ENCODE measurements at regions not wholly inside any gene's neighbourhood (a gene's known extent, or its start where the extent isn't known, plus 50 kb on each side); places are given as distances from the start of the nearest gene placed in this dataset.

DNA sequence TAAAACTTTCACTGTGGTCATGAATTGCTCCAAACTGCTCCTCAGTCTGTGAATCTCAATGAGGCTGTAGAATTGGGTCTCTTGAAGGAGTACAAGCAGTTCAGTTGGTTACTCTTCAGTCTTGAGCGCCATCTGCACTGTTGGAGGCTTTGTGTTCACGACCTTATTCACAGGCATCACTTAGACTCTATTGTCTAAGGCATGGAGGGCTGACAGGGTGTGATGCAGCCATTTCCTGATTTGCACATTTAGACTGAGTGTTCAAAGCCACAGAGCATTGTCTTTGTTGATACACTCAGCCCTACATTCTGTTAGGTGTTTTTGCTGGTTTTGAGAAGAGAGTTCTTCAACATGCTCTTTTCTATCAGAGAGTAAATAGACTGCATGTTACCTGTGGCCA is 355.9 kb upstream of the RIOK2 start:
- H3K36me3 ChIP-seq (ENCODE audit: control insufficient read depth, insufficient read depth, low read length) = no peaks in the 10 kb centered on the region
- Mint-ChIP-seq H3K9me3 (no peaks in the 10 kb centered on the region), H3K36me3 (no peaks in the 10 kb centered on the region), H3K27me3 (ENCODE audit: low read depth in 2 of 2) (no peaks in the 10 kb centered on the region), H3K4me3 (no peak overlapping the region), H3K4me1 (peaks cover 18 to 22% of the 10 kb centered on the region in 2 donors), H3K27ac (peak overlapping the region; percentile 64 to 73)
- H3K4me3 ChIP-seq (ENCODE audit: low read length) = no peak overlapping the region
- ATAC-seq (peak; percentile 64 to 77 (median 68)), DNase-seq (no peak)
- 34% methylated on average over 2 of the region's 2 CpGs for WGBS (ENCODE audit: insufficient coverage)
- H3K9me3 ChIP-seq (ENCODE audit: control insufficient read depth, insufficient read depth, low read length) = peaks cover 2% of the 10 kb centered on the region
- intact Hi-C loops (cut with micrococcal nuclease) = no loop called here
- no peaks in the 10 kb centered on the region for H3K4me1 ChIP-seq (ENCODE audit: control insufficient read depth, insufficient read depth, low read length)
- H3K27me3 ChIP-seq (ENCODE audit: control insufficient read depth, insufficient read depth, low read length) = no peaks in the 10 kb centered on the region
- TF ChIP-seq, protein P1, sequence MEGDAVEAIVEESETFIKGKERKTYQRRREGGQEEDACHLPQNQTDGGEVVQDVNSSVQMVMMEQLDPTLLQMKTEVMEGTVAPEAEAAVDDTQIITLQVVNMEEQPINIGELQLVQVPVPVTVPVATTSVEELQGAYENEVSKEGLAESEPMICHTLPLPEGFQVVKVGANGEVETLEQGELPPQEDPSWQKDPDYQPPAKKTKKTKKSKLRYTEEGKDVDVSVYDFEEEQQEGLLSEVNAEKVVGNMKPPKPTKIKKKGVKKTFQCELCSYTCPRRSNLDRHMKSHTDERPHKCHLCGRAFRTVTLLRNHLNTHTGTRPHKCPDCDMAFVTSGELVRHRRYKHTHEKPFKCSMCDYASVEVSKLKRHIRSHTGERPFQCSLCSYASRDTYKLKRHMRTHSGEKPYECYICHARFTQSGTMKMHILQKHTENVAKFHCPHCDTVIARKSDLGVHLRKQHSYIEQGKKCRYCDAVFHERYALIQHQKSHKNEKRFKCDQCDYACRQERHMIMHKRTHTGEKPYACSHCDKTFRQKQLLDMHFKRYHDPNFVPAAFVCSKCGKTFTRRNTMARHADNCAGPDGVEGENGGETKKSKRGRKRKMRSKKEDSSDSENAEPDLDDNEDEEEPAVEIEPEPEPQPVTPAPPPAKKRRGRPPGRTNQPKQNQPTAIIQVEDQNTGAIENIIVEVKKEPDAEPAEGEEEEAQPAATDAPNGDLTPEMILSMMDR (IDR thresholded peaks at IDR 0.05) = no peak
- no peak overlapping the region for H3K27ac ChIP-seq (ENCODE audit: low read length)

DNA sequence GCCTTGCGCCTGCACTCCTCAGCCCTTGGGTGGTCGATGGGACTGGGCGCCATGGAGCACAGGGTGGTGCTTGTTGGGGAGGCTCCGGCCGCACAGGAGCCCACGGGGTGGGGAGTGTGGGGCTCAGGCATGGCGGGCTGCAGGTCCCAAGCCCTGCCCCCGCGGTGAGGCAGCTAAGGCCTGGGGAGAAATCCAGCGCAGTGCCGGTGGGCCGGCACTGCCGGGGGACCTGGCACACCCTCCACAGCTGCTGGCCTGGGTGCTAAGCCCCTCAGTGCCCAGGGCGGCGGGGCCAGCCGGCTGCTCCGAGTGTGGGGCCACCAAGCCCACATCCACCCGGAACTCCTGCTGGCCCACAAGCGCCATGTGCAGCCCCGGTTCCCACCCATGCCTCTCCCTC is 358.8 kb upstream of the RIOK2 start:
- 97% methylated on average over 20 of the region's 20 CpGs for WGBS (ENCODE audit: insufficient coverage)
- TF ChIP-seq, protein P1 (IDR thresholded peaks at IDR 0.05) = no peak
- H3K4me3 Mint-ChIP-seq = no peak overlapping the region
- H3K4me1 ChIP-seq (ENCODE audit: control insufficient read depth, insufficient read depth, low read length) = no peaks in the 10 kb centered on the region
- no peaks in the 10 kb centered on the region for H3K36me3 ChIP-seq (ENCODE audit: control insufficient read depth, insufficient read depth, low read length)
- H3K27me3 Mint-ChIP-seq (ENCODE audit: low read depth in 2 of 2) = no peaks in the 10 kb centered on the region
- H3K27ac Mint-ChIP-seq = no peak overlapping the region
- no peaks in the 10 kb centered on the region for H3K27me3 ChIP-seq (ENCODE audit: control insufficient read depth, insufficient read depth, low read length)
- intact Hi-C loops (cut with micrococcal nuclease) = no loop called here
- H3K4me3 ChIP-seq (ENCODE audit: low read length) = no peak overlapping the region
- no peak overlapping the region for H3K27ac ChIP-seq (ENCODE audit: low read length)
- DNase-seq = no peak
- peaks cover 2% of the 10 kb centered on the region for H3K9me3 ChIP-seq (ENCODE audit: control insufficient read depth, insufficient read depth, low read length)
- peaks cover 12 to 22% of the 10 kb centered on the region in 2 donors for H3K4me1 Mint-ChIP-seq
- no peaks in the 10 kb centered on the region for H3K36me3 Mint-ChIP-seq
- ATAC-seq = no peak
- H3K9me3 Mint-ChIP-seq = no peaks in the 10 kb centered on the region

DNA sequence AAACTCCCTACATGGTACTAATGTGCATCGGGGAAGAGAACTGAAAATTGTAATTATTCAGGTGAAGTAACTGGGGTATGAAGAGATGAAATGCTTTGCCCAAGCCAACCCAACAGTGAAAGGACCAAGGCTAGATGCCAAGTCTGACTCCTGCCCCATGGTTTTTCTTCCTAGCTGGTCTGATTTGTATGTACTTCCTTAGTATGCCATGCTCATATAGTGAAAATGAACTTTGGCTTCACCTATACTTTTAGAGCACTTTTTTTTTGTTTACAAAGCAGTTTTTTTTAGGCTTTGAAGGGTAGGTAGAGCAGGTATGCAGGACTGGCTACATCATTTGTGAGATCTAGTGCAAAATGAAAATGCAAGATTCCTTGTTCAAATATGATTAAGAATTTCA is 359.4 kb upstream of the RIOK2 start:
- ATAC-seq = no peak
- no peak overlapping the region for H3K27ac Mint-ChIP-seq
- H3K36me3 Mint-ChIP-seq = no peaks in the 10 kb centered on the region
- Histone ChIP-seq H3K36me3 (ENCODE audit: control insufficient read depth, insufficient read depth, low read length) (no peaks in the 10 kb centered on the region), H3K27ac (ENCODE audit: low read length) (no peak overlapping the region), H3K9me3 (ENCODE audit: control insufficient read depth, insufficient read depth, low read length) (peaks cover 2% of the 10 kb centered on the region), H3K4me3 (ENCODE audit: low read length) (no peak overlapping the region), H3K27me3 (ENCODE audit: control insufficient read depth, insufficient read depth, low read length) (no peaks in the 10 kb centered on the region), H3K4me1 (ENCODE audit: control insufficient read depth, insufficient read depth, low read length) (peaks cover 1% of the 10 kb centered on the region)
- TF ChIP-seq, protein P1 (IDR thresholded peaks at IDR 0.05) = no peak
- no peaks in the 10 kb centered on the region for H3K9me3 Mint-ChIP-seq
- H3K4me3 Mint-ChIP-seq = no peak overlapping the region
- no peaks in the 10 kb centered on the region for H3K27me3 Mint-ChIP-seq (ENCODE audit: low read depth in 2 of 2)
- intact Hi-C loops (cut with micrococcal nuclease) = no loop called here
- 100% methylated on average over 1 of the region's 1 CpG for WGBS (ENCODE audit: insufficient coverage)
- no peak for DNase-seq
- peaks cover 18 to 28% of the 10 kb centered on the region in 2 donors for H3K4me1 Mint-ChIP-seq

DNA sequence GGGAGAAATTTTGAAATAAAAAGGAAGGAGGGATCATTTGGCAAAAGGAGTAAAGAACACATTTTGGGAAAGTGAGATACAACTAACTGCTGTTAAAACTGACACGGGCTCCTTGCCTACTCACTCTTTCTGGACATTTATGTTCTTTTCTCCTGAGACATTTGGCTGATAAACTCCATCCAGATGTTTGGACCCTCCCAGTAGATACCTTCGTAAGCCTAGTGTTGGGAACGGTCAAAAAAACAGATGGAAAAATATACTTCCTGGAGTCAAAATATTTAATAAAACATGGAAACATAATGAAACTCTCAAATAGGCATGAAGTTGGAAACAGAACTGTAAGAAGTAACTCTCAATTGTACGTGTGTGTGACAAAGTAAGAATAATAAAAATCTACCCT is 360.1 kb upstream of the RIOK2 start:
- H3K9me3 Mint-ChIP-seq = no peaks in the 10 kb centered on the region
- H3K4me1 ChIP-seq (ENCODE audit: control insufficient read depth, insufficient read depth, low read length) = peaks cover 4% of the 10 kb centered on the region
- no peak overlapping the region for H3K27ac Mint-ChIP-seq
- ATAC-seq = no peak
- no peaks in the 10 kb centered on the region for H3K27me3 ChIP-seq (ENCODE audit: control insufficient read depth, insufficient read depth, low read length)
- peaks cover 25 to 35% of the 10 kb centered on the region in 2 donors for H3K4me1 Mint-ChIP-seq
- no peak overlapping the region for H3K4me3 Mint-ChIP-seq
- H3K36me3 ChIP-seq (ENCODE audit: control insufficient read depth, insufficient read depth, low read length) = no peaks in the 10 kb centered on the region
- no peaks in the 10 kb centered on the region for H3K27me3 Mint-ChIP-seq (ENCODE audit: low read depth in 2 of 2)
- peaks cover 2% of the 10 kb centered on the region for H3K9me3 ChIP-seq (ENCODE audit: control insufficient read depth, insufficient read depth, low read length)
- H3K27ac ChIP-seq (ENCODE audit: low read length) = no peak overlapping the region
- no peaks in the 10 kb centered on the region for H3K36me3 Mint-ChIP-seq
- intact Hi-C loops (cut with micrococcal nuclease) = no loop called here
- TF ChIP-seq, protein P1 (IDR thresholded peaks at IDR 0.05) = no peak
- no peak for DNase-seq
- 67% methylated on average over 1 of the region's 4 CpGs for WGBS (ENCODE audit: insufficient coverage)
- no peak overlapping the region for H3K4me3 ChIP-seq (ENCODE audit: low read length)
